HG02938 (cell line): ENCODE measurements at regions not wholly inside any gene's neighbourhood (a gene's known extent, or its start where the extent isn't known, plus 50 kb on each side); places are given as distances from the start of the nearest gene placed in this dataset.
"Not testable (repeated sequence)": the region's sequence is repeated elsewhere in the genome, so short reads cannot be mapped to it uniquely, and the experiment has no call there.

Source experiments
- ATAC-seq: cut with Tn5 transposase; IDR thresholded peaks from one replicate; pipeline ENCODE4 v1.9.1; 2021; ENCODE audit warnings: mild to moderate bottlenecking, moderate library complexity; ENCODE audit not compliant: unreplicated experiment

GRCh38 chrX:5708251-5708650, 520.4 kb downstream of the NLGN4X start:
- no peak for ATAC-seq

GRCh38 chrX:5702890-5703289, 525.8 kb downstream of the NLGN4X start:
- no peak for ATAC-seq

GRCh38 chrX:5695971-5696370, 532.7 kb downstream of the NLGN4X start:
- ATAC-seq = no peak

GRCh38 chrX:5683996-5684395, 544.7 kb downstream of the NLGN4X start:
- ATAC-seq = no peak

- no peak for ATAC-seq
These were observed 547.5 kb downstream of the NLGN4X start for GRCh38 chrX:5681159-5681558.

GRCh38 chrX:5674036-5674435, 554.6 kb downstream of the NLGN4X start:
- ATAC-seq = no peak

GRCh38 chrX:5672099-5672498, 556.6 kb downstream of the NLGN4X start:
- ATAC-seq = no peak

GRCh38 chrX:5666689-5667088, 562.0 kb downstream of the NLGN4X start:
- not testable (repeated sequence) for ATAC-seq

GRCh38 chrX:5656544-5656943, 572.1 kb downstream of the NLGN4X start:
- no peak for ATAC-seq

GRCh38 chrX:5650904-5651303, 577.8 kb downstream of the NLGN4X start:
- no peak for ATAC-seq

- ATAC-seq = no peak
These were observed 579.6 kb downstream of the NLGN4X start for GRCh38 chrX:5648941-5649568.

- ATAC-seq = peak; percentile 92
These were observed 581.8 kb downstream of the NLGN4X start for GRCh38 chrX:5646818-5647217.

- no peak for ATAC-seq
These were observed 583.9 kb downstream of the NLGN4X start for GRCh38 chrX:5644776-5645175.

- ATAC-seq = no peak
These were observed 588.6 kb downstream of the NLGN4X start for GRCh38 chrX:5640071-5640470.

GRCh38 chrX:5638572-5638971, 590.1 kb downstream of the NLGN4X start:
- no peak for ATAC-seq

- ATAC-seq = no peak
These were observed 595.8 kb downstream of the NLGN4X start for GRCh38 chrX:5632887-5633286.

- ATAC-seq = no peak
These were observed 596.5 kb downstream of the NLGN4X start for GRCh38 chrX:5632061-5632614.

- ATAC-seq = no peak
These were observed 611.0 kb downstream of the NLGN4X start for GRCh38 chrX:5617666-5618065.

GRCh38 chrX:5595570-5595969, 633.1 kb downstream of the NLGN4X start:
- ATAC-seq = no peak

- no peak for ATAC-seq
These were observed 641.9 kb downstream of the NLGN4X start for GRCh38 chrX:5586726-5587125.

GRCh38 chrX:5575407-5575806, 653.3 kb downstream of the NLGN4X start:
- no peak for ATAC-seq

- ATAC-seq = no peak
These were observed 659.7 kb downstream of the NLGN4X start for GRCh38 chrX:5568934-5569333.

- ATAC-seq = no peak
These were observed 669.3 kb downstream of the NLGN4X start for GRCh38 chrX:5559386-5559785.
